ENCODE measurements at regions not wholly inside any gene's neighbourhood (a gene's known extent, or its start where the extent isn't known, plus 50 kb on each side); places are given as distances from the start of the nearest gene placed in this dataset.
A peak's percentile ranks its signal among the peaks of the same experiment; 100 is the strongest.

DNA sequence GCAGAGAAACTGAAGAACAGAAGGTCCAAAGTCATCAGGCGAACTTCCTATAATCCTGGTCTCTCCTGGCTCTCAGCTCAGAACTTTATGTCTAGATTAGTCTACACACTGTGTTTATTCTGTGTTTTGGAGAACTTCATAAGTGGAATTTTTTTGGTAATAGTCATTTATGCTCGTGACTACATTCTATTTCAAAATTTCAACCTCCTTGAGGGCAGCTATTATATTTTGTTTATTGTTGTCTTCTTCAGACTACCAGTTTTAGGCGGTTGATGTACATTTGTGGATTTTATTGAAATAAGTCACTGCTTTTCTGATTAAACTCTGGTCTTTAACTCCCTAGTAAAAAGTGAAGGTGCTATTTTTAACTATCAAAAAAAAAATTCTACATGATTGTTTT lies 816.6 kb downstream of the SATB2 start:
- DNase-seq (ENCODE audit: low read depth): peak; percentile 33
- CTCF ChIA-PET: interaction anchor here (1.2 kb wide), 1 partner anchor 847 kb away, joined by 5 read pairs; no protein-coding TSS in a partner anchor

DNA sequence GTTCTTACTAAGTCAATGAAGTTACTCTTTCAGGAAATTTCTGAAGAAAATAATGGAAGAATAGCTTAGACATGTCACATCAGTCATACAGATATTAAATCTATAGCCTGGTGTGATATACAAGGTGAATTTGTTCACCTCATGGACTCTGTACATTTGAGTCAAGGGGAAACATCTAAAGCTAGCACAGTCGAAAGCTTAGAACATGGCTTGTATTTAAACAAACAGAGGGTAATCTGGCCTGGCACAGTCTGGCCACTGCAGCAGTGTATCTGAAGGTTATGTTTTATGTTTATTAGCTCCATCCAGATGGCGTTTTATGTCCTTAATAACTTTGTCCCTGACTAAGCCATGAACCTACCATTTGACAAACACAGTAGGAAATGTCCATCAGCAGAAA lies 817.3 kb downstream of the SATB2 start:
- Histone ChIP-seq H3K27me3 (ENCODE audit: control insufficient read depth, insufficient read depth, low read length) (no peaks in the 10 kb centered on the region), H3K36me3 (ENCODE audit: control insufficient read depth, insufficient read depth, low read length) (no peaks in the 10 kb centered on the region), H3K4me3 (ENCODE audit: low read depth, low read length) (no peak overlapping the region)
- DNase-seq (ENCODE audit: low read depth): no peak
- ChIA-PET CTCF (interaction anchor here (1.2 to 1.5 kb wide), 2 partner anchors 17 to 848 kb away, joined by 5 to 8 read pairs; no protein-coding TSS in a partner anchor), POLR2A (no interaction called here)
- TF ChIP-seq, protein P1, sequence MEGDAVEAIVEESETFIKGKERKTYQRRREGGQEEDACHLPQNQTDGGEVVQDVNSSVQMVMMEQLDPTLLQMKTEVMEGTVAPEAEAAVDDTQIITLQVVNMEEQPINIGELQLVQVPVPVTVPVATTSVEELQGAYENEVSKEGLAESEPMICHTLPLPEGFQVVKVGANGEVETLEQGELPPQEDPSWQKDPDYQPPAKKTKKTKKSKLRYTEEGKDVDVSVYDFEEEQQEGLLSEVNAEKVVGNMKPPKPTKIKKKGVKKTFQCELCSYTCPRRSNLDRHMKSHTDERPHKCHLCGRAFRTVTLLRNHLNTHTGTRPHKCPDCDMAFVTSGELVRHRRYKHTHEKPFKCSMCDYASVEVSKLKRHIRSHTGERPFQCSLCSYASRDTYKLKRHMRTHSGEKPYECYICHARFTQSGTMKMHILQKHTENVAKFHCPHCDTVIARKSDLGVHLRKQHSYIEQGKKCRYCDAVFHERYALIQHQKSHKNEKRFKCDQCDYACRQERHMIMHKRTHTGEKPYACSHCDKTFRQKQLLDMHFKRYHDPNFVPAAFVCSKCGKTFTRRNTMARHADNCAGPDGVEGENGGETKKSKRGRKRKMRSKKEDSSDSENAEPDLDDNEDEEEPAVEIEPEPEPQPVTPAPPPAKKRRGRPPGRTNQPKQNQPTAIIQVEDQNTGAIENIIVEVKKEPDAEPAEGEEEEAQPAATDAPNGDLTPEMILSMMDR (IDR thresholded peaks at IDR 0.05; ENCODE audit: insufficient read depth, low read depth, low read length): no peak

More for the DNA sequence above, 816.6 kb downstream of the SATB2 start:
- H3K27me3 ChIP-seq (ENCODE audit: control insufficient read depth, insufficient read depth, low read length): no peaks in the 10 kb centered on the region
- no peak overlapping the region for H3K4me3 ChIP-seq (ENCODE audit: low read depth, low read length)
- H3K36me3 ChIP-seq (ENCODE audit: control insufficient read depth, insufficient read depth, low read length): no peaks in the 10 kb centered on the region
- TF ChIP-seq, protein P1 (IDR thresholded peaks at IDR 0.05; ENCODE audit: insufficient read depth, low read depth, low read length): no peak
- POLR2A ChIA-PET: no interaction called here

DNA sequence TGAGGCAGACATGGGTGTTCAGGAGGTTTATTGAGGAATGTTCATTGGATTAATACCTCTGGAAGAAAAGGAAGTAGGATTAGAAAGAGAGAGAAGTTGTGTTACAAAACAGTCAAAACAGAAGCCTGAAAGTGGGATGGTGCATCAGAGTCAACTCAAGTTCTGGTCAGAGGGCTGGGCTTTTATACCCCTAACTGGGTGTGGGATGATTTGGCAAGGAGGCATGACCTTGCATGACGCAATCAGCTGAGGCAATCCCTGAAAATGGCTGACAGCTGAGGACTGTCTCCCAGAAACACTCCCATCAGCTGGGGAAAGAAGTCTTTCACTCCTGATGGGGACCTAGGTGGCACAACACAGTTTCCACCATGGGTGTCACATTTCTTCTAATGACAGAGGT lies 818.2 kb downstream of the SATB2 start:
- POLR2A ChIA-PET: no interaction called here
- Histone ChIP-seq H3K4me3 (ENCODE audit: low read depth, low read length) (no peak overlapping the region), H3K27me3 (ENCODE audit: control insufficient read depth, insufficient read depth, low read length) (no peaks in the 10 kb centered on the region), H3K36me3 (ENCODE audit: control insufficient read depth, insufficient read depth, low read length) (no peaks in the 10 kb centered on the region)
- CTCF ChIA-PET: interaction anchor here (1.5 kb wide), 1 partner anchor 18 kb away, joined by 8 read pairs; no protein-coding TSS in a partner anchor
- no peak for DNase-seq (ENCODE audit: low read depth)
- TF ChIP-seq, protein P1 (IDR thresholded peaks at IDR 0.05; ENCODE audit: insufficient read depth, low read depth, low read length): no peak

DNA sequence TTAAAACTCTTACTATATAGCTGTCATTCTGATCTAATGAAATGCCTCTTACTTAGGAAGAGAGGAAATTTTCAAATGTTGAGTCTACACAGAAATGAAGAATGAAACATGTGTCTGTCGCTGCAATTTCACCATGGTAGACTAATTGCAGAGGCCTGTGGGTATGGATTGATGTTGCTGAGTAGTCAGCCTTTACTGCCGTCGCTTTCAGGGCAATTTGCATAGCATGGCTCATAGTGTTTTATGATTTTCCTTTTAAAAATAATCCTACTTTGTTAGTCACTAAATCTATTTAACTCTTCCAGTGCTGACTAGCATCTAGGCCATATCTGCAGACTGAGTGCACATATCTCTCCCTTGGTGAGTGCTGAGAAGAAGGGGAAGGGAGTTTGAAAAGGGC lies 819.2 kb downstream of the SATB2 start:
- no peak overlapping the region for H3K4me3 ChIP-seq (ENCODE audit: low read depth, low read length)
- TF ChIP-seq, protein P1 (IDR thresholded peaks at IDR 0.05; ENCODE audit: insufficient read depth, low read depth, low read length): no peak
- CTCF ChIA-PET: no interaction called here
- no peaks in the 10 kb centered on the region for H3K27me3 ChIP-seq (ENCODE audit: control insufficient read depth, insufficient read depth, low read length)
- POLR2A ChIA-PET: no interaction called here
- no peak for DNase-seq (ENCODE audit: low read depth)
- no peaks in the 10 kb centered on the region for H3K36me3 ChIP-seq (ENCODE audit: control insufficient read depth, insufficient read depth, low read length)

DNA sequence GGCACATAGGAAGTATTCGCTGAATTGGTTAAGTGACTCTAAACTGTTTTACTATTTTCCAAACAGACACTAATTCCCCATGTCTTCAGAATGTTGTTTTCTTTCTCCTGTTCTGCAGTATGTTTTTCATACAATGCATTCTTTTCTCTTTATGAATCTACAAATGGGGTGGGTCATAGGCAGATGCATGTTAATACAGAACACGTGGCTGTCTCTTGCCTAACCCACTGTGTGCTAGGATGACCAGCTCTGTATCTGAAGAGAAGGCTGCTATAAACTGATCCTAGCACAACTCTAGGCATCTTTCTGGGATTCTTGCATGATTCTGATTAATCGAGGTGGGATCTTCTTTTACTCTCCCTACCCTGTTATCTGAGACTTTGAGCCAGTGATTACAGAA lies 826.0 kb downstream of the PLCL1 start:
- DNase-seq (ENCODE audit: low read depth): no peak
- CTCF ChIA-PET: no interaction called here
- no peaks in the 10 kb centered on the region for H3K36me3 ChIP-seq (ENCODE audit: control insufficient read depth, insufficient read depth, low read length)
- POLR2A ChIA-PET: no interaction called here
- TF ChIP-seq, protein P1 (IDR thresholded peaks at IDR 0.05; ENCODE audit: insufficient read depth, low read depth, low read length): no peak
- H3K27me3 ChIP-seq (ENCODE audit: control insufficient read depth, insufficient read depth, low read length): no peaks in the 10 kb centered on the region
- no peak overlapping the region for H3K4me3 ChIP-seq (ENCODE audit: low read depth, low read length)
